Panc1 (cell line): ENCODE measurements at regions not wholly inside any gene's neighbourhood (a gene's known extent, or its start where the extent isn't known, plus 50 kb on each side); places are given as distances from the start of the nearest gene placed in this dataset.

Experiments
- ATAC-seq: fragments of 200-7000 bp; cut with Tn5 transposase; 2 replicates; pipeline ENCODE4 v1.9.1; 2020; ENCODE audit warnings: mild to moderate bottlenecking, moderate library complexity
- BruUV-seq: library from RNA; stranded (reverse); fragments of 400-500 nt; replicated peaks from 2 replicates; lab custom pipeline; 2021; lab: Mats Ljungman, UMichigan
- CTCF ChIA-PET: fragments of 300-600 bp; sonication (Branson Sonifier 250); formaldehyde crosslinking; loops from one replicate; lab custom pipeline; 2022; ENCODE audit warnings: antibody characterized with exemption; lab: Charles Lee
- POLR2A ChIA-PET: fragments of 300-600 bp; sonication (Branson Sonifier 250); formaldehyde crosslinking; loops from one replicate; lab custom pipeline; 2022; ENCODE audit warnings: antibody characterized with exemption; lab: Charles Lee
- DNase-seq: peaks from one replicate; pipeline ENCODE4 v3.0.0-alpha.2; 2010; ENCODE audit warnings: low read depth, low spot score
- H3K27ac ChIP-seq: 2 replicates; pipeline ENCODE4 v1.5.1; 2011; ENCODE audit warnings: mild to moderate bottlenecking, low read length, inconsistent platforms
- H3K27me3 ChIP-seq: fragments of 200-500 bp; sonication (Bioruptor generic); 2 replicates; pipeline ENCODE4 v1.6.0; 2014; ENCODE audit warnings: low read length, inconsistent platforms; ENCODE audit not compliant: control insufficient read depth, insufficient read depth
- H3K36me3 ChIP-seq: fragments of 200-500 bp; sonication (Bioruptor generic); 2 replicates; pipeline ENCODE4 v1.5.1; 2014; ENCODE audit warnings: inconsistent platforms, mild to moderate bottlenecking, low read length, moderate library complexity; ENCODE audit not compliant: control insufficient read depth, insufficient read depth
- H3K4me1 ChIP-seq: 2 replicates; pipeline ENCODE4 v1.5.1; 2011; ENCODE audit warnings: inconsistent platforms, mild to moderate bottlenecking, low read length, moderate library complexity; ENCODE audit not compliant: control insufficient read depth, insufficient read depth
- H3K4me3 ChIP-seq, 2 experiments: 2 replicates each; pipeline ENCODE4 v1.5.1; 2011 to 2012; ENCODE audit warnings: low read depth in 2 of 2, low read length in 2 of 2, mild to moderate bottlenecking in 2 of 2, inconsistent platforms in 1 of 2, moderate library complexity in 1 of 2
- H3K9me3 ChIP-seq: fragments of 200-500 bp; sonication (Bioruptor generic); 2 replicates; pipeline ENCODE4 v1.5.1; 2014; ENCODE audit warnings: low read depth, mild to moderate bottlenecking, inconsistent platforms, low read length, moderate library complexity; ENCODE audit not compliant: control insufficient read depth, insufficient read depth
- CTCF ChIP-seq: fragments of 450-650 bp; IDR thresholded peaks from 2 replicates; pipeline ENCODE4 v1.5.1; 2017; ENCODE audit warnings: mild to moderate bottlenecking
- POLR2AphosphoS5 ChIP-seq: IDR thresholded peaks from 2 replicates; pipeline ENCODE4 v1.6.1; 2012; ENCODE audit warnings: mild to moderate bottlenecking, low read depth, low read length, moderate library complexity
- REST ChIP-seq, 2 experiments: IDR thresholded peaks; 2 replicates each; pipeline ENCODE4 v1.6.1; 2011 to 2012; ENCODE audit warnings: low read depth in 2 of 2, control low read depth in 1 of 2, low read length in 1 of 2, mild to moderate bottlenecking in 1 of 2, moderate library complexity in 1 of 2; ENCODE audit not compliant: insufficient read depth in 1 of 2
- SIN3A ChIP-seq: IDR thresholded peaks from 2 replicates; pipeline ENCODE4 v1.6.1; 2012; ENCODE audit warnings: low read depth, mild to moderate bottlenecking, low read length, moderate library complexity, borderline replicate concordance; ENCODE audit not compliant: insufficient read depth
- TCF7L2 ChIP-seq: IDR thresholded peaks from 2 replicates; pipeline ENCODE4 v1.6.1; 2011; ENCODE audit warnings: mild to moderate bottlenecking, low read depth, low read length, inconsistent platforms
- in situ Hi-C: cut with HindIII; loops from 2 replicates; pipeline ENCODE4 v1.10.0; 2016; ENCODE audit warnings: low sequenced_read_pairs, low pct_unique_long_range_greater_than_20kb
- intact Hi-C: fragments of 100-400 bp; cut with micrococcal nuclease; formaldehyde crosslinking; loops from one replicate; pipeline ENCODE4 v1.10.0; 2022; ENCODE audit not compliant: unreplicated experiment

- BruUV-seq, result no TSS peak
- Histone ChIP-seq H3K36me3 (no peaks in the 10 kb centered on the region), H3K4me1 (no peaks in the 10 kb centered on the region), H3K9me3 (no peaks in the 10 kb centered on the region), H3K27ac (no peak overlapping the region), H3K27me3 (peaks cover 12% of the 10 kb centered on the region), H3K4me3 (no peak overlapping the region)
- ATAC-seq (no peak), DNase-seq (no peak)
- TF ChIP-seq CTCF (no peak), REST (IDR thresholded peaks at IDR 0.05; ENCODE audit: insufficient read depth in 1 of 2, low read depth in 2 of 2, low read length in 1 of 2) (no peak), TCF7L2 (no peak), SIN3A (no peak), POLR2AphosphoS5 (no peak)
- in situ Hi-C loops (no loop called here), intact Hi-C loops (no loop called here)
- CTCF ChIA-PET, result no interaction called here
- POLR2A ChIA-PET, result no interaction called here
Observed at GRCh38 chr1:29508458-29509107, 272.3 kb downstream of the PTPRU start.

GRCh38 chr1:29506678-29507225 lies 270.4 kb downstream of the PTPRU start:
- CTCF ChIA-PET, result interaction anchor here (0.6 kb wide), 1 partner anchor 201 kb away, joined by 3 read pairs; no protein-coding TSS in a partner anchor
- intact Hi-C loops (no loop called here), in situ Hi-C loops (no loop called here)
- H3K4me1 ChIP-seq, result no peaks in the 10 kb centered on the region
- POLR2A ChIA-PET, result no interaction called here
- DNase-seq, result no peak
- H3K36me3 ChIP-seq, result no peaks in the 10 kb centered on the region
- no TSS peak for BruUV-seq
- no peaks in the 10 kb centered on the region for H3K9me3 ChIP-seq
- no peak for TF ChIP-seq REST (IDR thresholded peaks at IDR 0.05; ENCODE audit: insufficient read depth in 1 of 2, low read depth in 2 of 2, low read length in 1 of 2)
- no peak for TF ChIP-seq TCF7L2
- no peak for TF ChIP-seq SIN3A
- TF ChIP-seq POLR2AphosphoS5, result no peak
- no peak for TF ChIP-seq CTCF
- peaks cover 12% of the 10 kb centered on the region for H3K27me3 ChIP-seq
- no peak overlapping the region for H3K4me3 ChIP-seq
- no peak for ATAC-seq
- no peak overlapping the region for H3K27ac ChIP-seq
